GM12891 (cell line): ENCODE measurements at regions not wholly inside any gene's neighbourhood (a gene's known extent, or its start where the extent isn't known, plus 50 kb on each side); places are given as distances from the start of the nearest gene placed in this dataset.

ENCODE experiments used
- DNase-seq: peaks from one replicate; pipeline ENCODE4 v3.0.0; 2011; ENCODE audit warnings: low spot score; ENCODE audit not compliant: insufficient read length
- FAIRE-seq: peaks from 2 replicates; lab custom pipeline; 2011; peaks lifted over from hg19 to GRCh38; lab: Jason Lieb, UNC
- PAX5 ChIP-seq: IDR thresholded peaks from 2 replicates; pipeline ENCODE4 v1.6.1; 2011; ENCODE audit warnings: low read length, moderate library complexity, mild to moderate bottlenecking; ENCODE audit not compliant: insufficient read depth, severe bottlenecking
- POLR2A ChIP-seq: IDR thresholded peaks from 2 replicates; pipeline ENCODE4 v1.6.1; 2011; ENCODE audit warnings: low read depth, low read length, control low read depth
- POLR2AphosphoS5 ChIP-seq: IDR thresholded peaks from 2 replicates; pipeline ENCODE4 v1.6.1; 2011; ENCODE audit warnings: low read depth, low read length, control low read depth
- POU2F2 ChIP-seq: IDR thresholded peaks from 2 replicates; pipeline ENCODE4 v1.6.1; 2011; ENCODE audit warnings: low read depth, mild to moderate bottlenecking, control low read depth, low read length, moderate library complexity
- SPI1 ChIP-seq: IDR thresholded peaks from 2 replicates; pipeline ENCODE4 v1.6.1; 2011; ENCODE audit warnings: low read depth, low read length, control low read depth
- TAF1 ChIP-seq: IDR thresholded peaks from 2 replicates; pipeline ENCODE4 v1.6.1; 2011; ENCODE audit warnings: low read depth, low read length, control low read depth

GRCh38 chr2:84293791-84294380 is 165.2 kb downstream of the SUCLG1 start:
- FAIRE-seq (no peak), DNase-seq (no peak)
- TF ChIP-seq POLR2AphosphoS5 = no peak
- no peak for TF ChIP-seq TAF1
- TF ChIP-seq POLR2A = no peak
- no peak for TF ChIP-seq PAX5
- TF ChIP-seq POU2F2 = no peak
- TF ChIP-seq SPI1 = no peak

GRCh38 chr2:84292545-84292944 is 166.5 kb downstream of the SUCLG1 start:
- FAIRE-seq (no peak), DNase-seq (no peak)
- TF ChIP-seq POLR2AphosphoS5 = no peak
- TF ChIP-seq POU2F2 = no peak
- no peak for TF ChIP-seq PAX5
- TF ChIP-seq TAF1 = no peak
- no peak for TF ChIP-seq POLR2A
- TF ChIP-seq SPI1 = no peak

- no peak for DNase-seq
- FAIRE-seq = no peak
- TF ChIP-seq PAX5 (no peak), POLR2AphosphoS5 (no peak), SPI1 (no peak)
These were observed 168.5 kb downstream of the SUCLG1 start for GRCh38 chr2:84290537-84290936.

GRCh38 chr2:84288293-84288692 is 170.8 kb downstream of the SUCLG1 start:
- FAIRE-seq (no peak), DNase-seq (no peak)
- TF ChIP-seq POU2F2 (no peak), POLR2AphosphoS5 (no peak), POLR2A (no peak), TAF1 (no peak), SPI1 (no peak), PAX5 (no peak)

GRCh38 chr2:84286878-84287277 is 172.2 kb downstream of the SUCLG1 start:
- DNase-seq (no peak), FAIRE-seq (no peak)
- TF ChIP-seq POLR2A = no peak
- no peak for TF ChIP-seq SPI1
- TF ChIP-seq POU2F2 = no peak
- no peak for TF ChIP-seq POLR2AphosphoS5
- no peak for TF ChIP-seq PAX5
- no peak for TF ChIP-seq TAF1

GRCh38 chr2:84285056-84285747 is 173.9 kb downstream of the SUCLG1 start:
- FAIRE-seq (no peak), DNase-seq (no peak)
- TF ChIP-seq PAX5 = no peak
- TF ChIP-seq TAF1 = no peak
- TF ChIP-seq POU2F2 = no peak
- no peak for TF ChIP-seq POLR2AphosphoS5
- no peak for TF ChIP-seq SPI1
- no peak for TF ChIP-seq POLR2A

GRCh38 chr2:84283506-84283905 is 175.6 kb downstream of the SUCLG1 start:
- TF ChIP-seq POU2F2 = no peak
- no peak for TF ChIP-seq SPI1
- no peak for TF ChIP-seq TAF1
- no peak for DNase-seq
- FAIRE-seq = no peak

GRCh38 chr2:84281510-84281909 is 177.6 kb downstream of the SUCLG1 start:
- no peak for FAIRE-seq
- DNase-seq = no peak
- no peak for TF ChIP-seq POLR2A
- TF ChIP-seq TAF1 = no peak
- no peak for TF ChIP-seq POLR2AphosphoS5
- no peak for TF ChIP-seq POU2F2
- no peak for TF ChIP-seq SPI1
- TF ChIP-seq PAX5 = no peak

- no peak for FAIRE-seq
- no peak for TF ChIP-seq POLR2A
- TF ChIP-seq SPI1 = no peak
- TF ChIP-seq PAX5 = no peak
- no peak for TF ChIP-seq TAF1
- no peak for TF ChIP-seq POLR2AphosphoS5
- no peak for TF ChIP-seq POU2F2
- DNase-seq = no peak
These were observed 178.2 kb downstream of the SUCLG1 start for GRCh38 chr2:84280873-84281272.

- TF ChIP-seq SPI1 (no peak), TAF1 (no peak), PAX5 (no peak), POU2F2 (no peak), POLR2A (no peak), POLR2AphosphoS5 (no peak)
- no peak for DNase-seq
- FAIRE-seq = no peak
These were observed 180.7 kb downstream of the SUCLG1 start for GRCh38 chr2:84278386-84278785.
